GM23248 (cell line): ENCODE measurements at regions not wholly inside any gene's neighbourhood (a gene's known extent, or its start where the extent isn't known, plus 50 kb on each side); places are given as distances from the start of the nearest gene placed in this dataset.

Experiments used
- EZH2 ChIP-seq: fragments of 200-600 bp; sonication (generic); IDR thresholded peaks from 2 replicates; pipeline ENCODE4 v1.6.1; 2018; ENCODE audit warnings: antibody characterized with exemption, mild to moderate bottlenecking; ENCODE audit not compliant: insufficient read depth, poor library complexity, severe bottlenecking
- EZH2phosphoT487 ChIP-seq: fragments of 200-600 bp; sonication (generic); IDR thresholded peaks from 2 replicates; pipeline ENCODE4 v1.6.1; 2018; ENCODE audit warnings: antibody characterized with exemption, moderate library complexity, mild to moderate bottlenecking, low read depth; ENCODE audit not compliant: insufficient read depth

- TF ChIP-seq EZH2 (no peak), EZH2phosphoT487 (no peak)
Observed at GRCh38 chr2:217597145-217597544, 405.6 kb downstream of the TNS1 start.
